T-helper 1 cell treated with Interleukin-12 subunit alpha and Interleukin-12 subunit beta and Interleukin-4 antibody, amounts not matched to agents 30 ng/mL and 1 ng/mL, for 36 hours (primary cell): ENCODE measurements at regions not wholly inside any gene's neighbourhood (a gene's known extent, or its start where the extent isn't known, plus 50 kb on each side); places are given as distances from the start of the nearest gene placed in this dataset.

Source experiments
- intact Hi-C: fragments of 100-400 bp; cut with micrococcal nuclease; formaldehyde crosslinking; loops from one replicate; pipeline ENCODE4 v1.15.1; 2024

GRCh38 chr20:11333634-11334033 is 584.1 kb upstream of the BTBD3 start:
- intact Hi-C loops, result no loop called here

GRCh38 chr20:11337361-11338130 is 580.1 kb upstream of the BTBD3 start:
- intact Hi-C loops, result no loop called here

GRCh38 chr20:11338496-11339306 is 579.0 kb upstream of the BTBD3 start:
- intact Hi-C loops, result no loop called here

GRCh38 chr20:11344939-11345338 is 572.8 kb upstream of the BTBD3 start:
- intact Hi-C loops, result no loop called here

GRCh38 chr20:11347738-11348137 is 570.0 kb upstream of the BTBD3 start:
- intact Hi-C loops, result no loop called here

- intact Hi-C loops, result no loop called here
These were observed 567.3 kb upstream of the BTBD3 start for GRCh38 chr20:11350126-11351005.

DNA sequence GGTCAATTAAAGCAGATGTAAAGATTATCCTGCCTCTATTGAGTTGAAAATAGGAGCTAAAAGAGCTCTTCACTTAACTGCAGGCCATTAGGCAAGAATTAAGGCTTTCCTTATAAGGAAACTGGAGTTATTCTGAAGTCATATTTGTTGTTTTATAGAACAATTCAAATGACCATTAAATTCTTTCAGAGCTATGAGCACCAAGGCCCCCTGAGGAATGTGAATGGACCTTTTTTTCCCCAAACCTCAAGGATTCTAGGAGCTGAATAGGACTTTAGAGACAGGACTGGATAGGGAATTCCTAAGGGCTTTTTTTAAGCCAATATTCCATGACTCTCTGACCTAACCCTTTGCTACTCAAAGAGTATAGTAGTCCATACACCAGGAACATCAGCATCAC is 565.7 kb upstream of the BTBD3 start:
- intact Hi-C loops, result no loop called here

DNA sequence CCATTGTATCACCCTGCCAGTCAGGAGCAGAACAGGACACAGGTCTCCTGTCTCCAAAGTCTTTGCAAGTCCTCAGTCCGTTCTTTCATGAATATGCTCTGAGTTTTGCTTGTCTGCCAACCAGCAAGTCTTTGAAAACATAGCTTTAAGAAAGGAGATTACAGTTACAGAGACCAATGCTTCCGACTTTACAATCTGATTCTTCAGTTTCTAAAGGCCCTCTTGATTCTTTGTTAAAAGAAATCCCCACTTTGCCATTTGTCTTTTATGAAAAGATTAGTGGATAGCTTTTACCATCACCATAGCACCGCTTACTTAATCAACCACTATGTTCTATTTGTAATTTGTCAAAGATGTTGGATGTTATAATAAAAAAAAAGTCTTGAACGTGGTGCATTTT is 562.8 kb upstream of the BTBD3 start:
- intact Hi-C loops, result no loop called here

DNA sequence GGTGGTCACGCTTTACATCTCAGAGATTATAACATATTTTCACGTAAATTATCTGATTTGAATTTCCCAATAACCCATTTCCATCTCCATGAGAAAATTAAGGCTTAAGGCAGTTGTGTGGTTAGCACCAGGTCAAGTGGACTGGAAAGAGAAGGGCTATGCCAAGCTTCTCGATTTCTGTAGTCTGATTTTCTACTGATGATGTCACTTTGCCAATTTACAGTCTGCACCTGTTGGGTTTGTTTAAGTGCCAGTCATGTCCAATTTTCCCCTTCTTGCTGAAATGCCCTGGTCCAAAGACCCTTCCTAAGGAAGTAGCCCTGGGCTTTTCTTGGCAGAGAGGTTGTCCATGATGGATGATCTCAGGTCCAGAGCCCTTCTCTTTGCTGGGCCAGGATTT is 562.3 kb upstream of the BTBD3 start:
- intact Hi-C loops, result no loop called here

DNA sequence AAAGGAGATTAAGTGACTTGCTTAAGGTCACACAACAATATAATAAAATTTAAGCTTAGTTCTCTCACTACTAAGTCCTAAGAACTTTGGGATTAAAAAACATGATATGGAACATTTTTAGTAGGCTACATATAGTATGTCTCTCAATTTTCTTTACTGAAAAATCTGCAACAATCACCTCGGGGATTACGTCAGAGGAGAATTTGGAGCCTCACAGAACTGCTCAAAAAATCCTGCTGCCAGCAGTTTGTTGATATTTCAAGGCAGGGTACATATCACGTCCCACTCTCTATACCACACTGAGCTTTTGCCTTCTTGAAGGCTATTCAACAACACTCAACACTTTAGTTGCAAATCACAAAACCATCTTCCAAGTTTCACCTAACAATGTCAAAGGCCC is 561.6 kb upstream of the BTBD3 start:
- intact Hi-C loops, result no loop called here

- intact Hi-C loops, result no loop called here
These were observed 555.2 kb upstream of the BTBD3 start for GRCh38 chr20:11362450-11362849.

DNA sequence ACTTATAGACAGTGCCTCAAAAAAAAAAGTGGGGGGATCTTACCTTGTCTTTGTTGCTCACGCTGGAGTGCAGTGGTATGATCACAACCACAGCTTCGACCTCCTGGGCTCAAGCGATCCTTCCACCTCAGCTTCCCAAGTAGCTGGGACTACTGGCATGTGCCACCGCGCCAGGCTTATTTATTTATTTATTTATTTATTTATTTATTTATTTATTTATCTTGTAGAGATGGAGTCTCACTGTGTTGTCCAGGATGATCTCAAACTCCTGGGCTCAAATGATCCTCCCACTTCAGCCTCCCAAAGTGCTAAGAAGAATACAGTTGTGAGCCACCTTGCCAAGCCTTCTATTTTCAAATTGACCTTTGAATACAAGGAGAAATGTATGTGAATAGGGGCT is 553.0 kb upstream of the BTBD3 start:
- intact Hi-C loops, result no loop called here

- intact Hi-C loops, result no loop called here
These were observed 551.0 kb upstream of the BTBD3 start for GRCh38 chr20:11366660-11367059.

- intact Hi-C loops, result no loop called here
These were observed 549.2 kb upstream of the BTBD3 start for GRCh38 chr20:11368499-11368898.

DNA sequence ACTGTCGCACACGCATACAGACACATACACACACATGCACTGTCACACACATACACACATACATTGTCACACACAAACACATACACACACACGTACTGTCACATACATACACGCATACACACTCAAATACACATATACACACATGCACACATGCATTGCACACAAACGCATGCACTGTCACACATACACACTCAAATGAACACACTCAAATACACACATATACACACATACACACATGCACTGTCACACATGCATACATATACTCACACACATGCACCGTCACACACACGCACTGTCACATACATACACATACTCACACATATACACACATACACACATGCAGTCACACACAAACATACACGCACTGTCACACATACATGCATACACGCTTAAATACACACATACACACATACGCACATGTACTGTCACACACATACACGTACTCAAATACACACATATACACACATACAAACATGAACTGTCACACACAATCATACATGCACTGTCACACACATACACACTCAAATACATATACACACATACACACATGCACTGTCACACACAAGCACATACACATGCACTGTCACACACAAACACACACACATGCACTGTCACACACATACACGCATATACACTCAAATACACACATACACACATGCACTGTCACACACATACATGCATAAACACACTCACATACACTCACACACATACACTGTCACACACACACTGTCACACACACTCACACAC is 548.6 kb upstream of the BTBD3 start:
- intact Hi-C loops, result no loop called here

GRCh38 chr20:11371831-11372230 is 545.9 kb upstream of the BTBD3 start:
- intact Hi-C loops, result no loop called here

- intact Hi-C loops, result no loop called here
These were observed 544.6 kb upstream of the BTBD3 start for GRCh38 chr20:11372876-11373790.

DNA sequence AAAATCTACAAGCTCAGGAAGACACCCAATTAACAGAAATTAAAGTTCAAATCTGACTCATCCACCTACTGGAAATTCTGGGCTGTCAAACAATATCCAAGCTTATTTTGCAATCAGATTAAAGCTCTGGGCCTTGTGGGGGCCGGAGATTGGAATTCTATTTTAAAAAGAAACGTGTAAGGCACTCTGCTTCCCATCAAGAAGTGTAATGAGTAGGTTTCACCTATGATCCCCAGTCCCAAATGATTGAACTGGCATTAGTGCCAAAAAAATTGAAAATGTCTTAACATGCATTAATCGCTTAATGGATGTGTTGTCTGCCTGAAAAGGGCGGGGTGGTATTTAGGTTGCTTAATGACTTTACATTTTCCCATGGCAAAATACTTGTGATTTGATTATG is 542.4 kb upstream of the BTBD3 start:
- intact Hi-C loops, result no loop called here

GRCh38 chr20:11375966-11376365 is 541.7 kb upstream of the BTBD3 start:
- intact Hi-C loops, result no loop called here

DNA sequence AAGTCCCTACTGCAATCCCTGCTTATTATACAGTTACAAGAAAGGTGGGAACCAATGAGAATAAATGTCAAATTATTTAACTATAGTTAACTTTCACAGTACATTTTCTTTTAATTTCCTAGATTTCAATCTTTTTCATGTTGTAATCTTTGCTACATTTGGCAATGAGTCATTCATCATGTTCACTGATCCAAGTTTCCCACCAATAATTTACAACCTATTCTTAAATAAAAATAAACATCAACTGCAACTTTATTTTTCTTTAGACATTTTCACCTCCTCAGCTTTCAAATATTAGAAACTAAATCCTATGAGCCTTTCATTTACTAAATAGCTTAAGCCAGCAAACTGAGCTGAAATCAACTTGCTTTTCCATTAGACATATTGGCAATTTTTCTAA is 541.3 kb upstream of the BTBD3 start:
- intact Hi-C loops, result no loop called here
